ENCODE measurements at regions not wholly inside any gene's neighbourhood (a gene's known extent, or its start where the extent isn't known, plus 50 kb on each side); places are given as distances from the start of the nearest gene placed in this dataset.

GRCh38 chr13:22489771-22490170 lies 691.0 kb upstream of the SGCG start:
- TF ChIP-seq POLR2AphosphoS5 (IDR thresholded peaks at IDR 0.05; ENCODE audit: low read depth, low read length) = no peak
- no peak for TF ChIP-seq TAF1 (IDR thresholded peaks at IDR 0.05; ENCODE audit: borderline replicate concordance, insufficient read depth, low read length)
- TF ChIP-seq SIN3A (IDR thresholded peaks at IDR 0.05; ENCODE audit: borderline replicate concordance, insufficient read depth, low read length) = no peak

GRCh38 chr13:22495819-22496218 lies 685.0 kb upstream of the SGCG start:
- TF ChIP-seq TAF1 (IDR thresholded peaks at IDR 0.05; ENCODE audit: borderline replicate concordance, insufficient read depth, low read length) (no peak), FOXP2 (optimal IDR thresholded peaks at IDR 0.05; ENCODE audit: borderline replicate concordance, extremely low read depth, extremely low read length, insufficient read depth) (no peak), POLR2AphosphoS5 (IDR thresholded peaks at IDR 0.05; ENCODE audit: low read depth, low read length) (no peak), SIN3A (IDR thresholded peaks at IDR 0.05; ENCODE audit: borderline replicate concordance, insufficient read depth, low read length) (no peak), REST (IDR thresholded peaks at IDR 0.05; ENCODE audit: insufficient read depth in 1 of 2, low read depth in 2 of 2, low read length in 2 of 2) (no peak)

GRCh38 chr13:22496803-22497508 lies 683.8 kb upstream of the SGCG start:
- TF ChIP-seq FOXP2 (optimal IDR thresholded peaks at IDR 0.05; ENCODE audit: borderline replicate concordance, extremely low read depth, extremely low read length, insufficient read depth) = no peak
- no peak for TF ChIP-seq POLR2AphosphoS5 (IDR thresholded peaks at IDR 0.05; ENCODE audit: low read depth, low read length)
- no peak for TF ChIP-seq TAF1 (IDR thresholded peaks at IDR 0.05; ENCODE audit: borderline replicate concordance, insufficient read depth, low read length)
- no peak for TF ChIP-seq REST (IDR thresholded peaks at IDR 0.05; ENCODE audit: insufficient read depth in 1 of 2, low read depth in 2 of 2, low read length in 2 of 2)
- no peak for TF ChIP-seq SIN3A (IDR thresholded peaks at IDR 0.05; ENCODE audit: borderline replicate concordance, insufficient read depth, low read length)

- TF ChIP-seq SIN3A (IDR thresholded peaks at IDR 0.05; ENCODE audit: borderline replicate concordance, insufficient read depth, low read length) (no peak), TAF1 (IDR thresholded peaks at IDR 0.05; ENCODE audit: borderline replicate concordance, insufficient read depth, low read length) (no peak), FOXP2 (optimal IDR thresholded peaks at IDR 0.05; ENCODE audit: borderline replicate concordance, extremely low read depth, extremely low read length, insufficient read depth) (no peak), REST (IDR thresholded peaks at IDR 0.05; ENCODE audit: insufficient read depth in 1 of 2, low read depth in 2 of 2, low read length in 2 of 2) (no peak), POLR2AphosphoS5 (IDR thresholded peaks at IDR 0.05; ENCODE audit: low read depth, low read length) (no peak)
Observed at GRCh38 chr13:22497991-22498780, 682.6 kb upstream of the SGCG start.

GRCh38 chr13:22499919-22500318 lies 680.9 kb upstream of the SGCG start:
- TF ChIP-seq SIN3A (IDR thresholded peaks at IDR 0.05; ENCODE audit: borderline replicate concordance, insufficient read depth, low read length) (no peak), TAF1 (IDR thresholded peaks at IDR 0.05; ENCODE audit: borderline replicate concordance, insufficient read depth, low read length) (no peak), POLR2AphosphoS5 (IDR thresholded peaks at IDR 0.05; ENCODE audit: low read depth, low read length) (no peak), FOXP2 (optimal IDR thresholded peaks at IDR 0.05; ENCODE audit: borderline replicate concordance, extremely low read depth, extremely low read length, insufficient read depth) (no peak), REST (IDR thresholded peaks at IDR 0.05; ENCODE audit: insufficient read depth in 1 of 2, low read depth in 2 of 2, low read length in 2 of 2) (no peak)
